ENCODE measurements at regions not wholly inside any gene's neighbourhood (a gene's known extent, or its start where the extent isn't known, plus 50 kb on each side); places are given as distances from the start of the nearest gene placed in this dataset.
"Not testable (repeated sequence)": the region's sequence is repeated elsewhere in the genome, so short reads cannot be mapped to it uniquely, and the experiment has no call there.

DNA sequence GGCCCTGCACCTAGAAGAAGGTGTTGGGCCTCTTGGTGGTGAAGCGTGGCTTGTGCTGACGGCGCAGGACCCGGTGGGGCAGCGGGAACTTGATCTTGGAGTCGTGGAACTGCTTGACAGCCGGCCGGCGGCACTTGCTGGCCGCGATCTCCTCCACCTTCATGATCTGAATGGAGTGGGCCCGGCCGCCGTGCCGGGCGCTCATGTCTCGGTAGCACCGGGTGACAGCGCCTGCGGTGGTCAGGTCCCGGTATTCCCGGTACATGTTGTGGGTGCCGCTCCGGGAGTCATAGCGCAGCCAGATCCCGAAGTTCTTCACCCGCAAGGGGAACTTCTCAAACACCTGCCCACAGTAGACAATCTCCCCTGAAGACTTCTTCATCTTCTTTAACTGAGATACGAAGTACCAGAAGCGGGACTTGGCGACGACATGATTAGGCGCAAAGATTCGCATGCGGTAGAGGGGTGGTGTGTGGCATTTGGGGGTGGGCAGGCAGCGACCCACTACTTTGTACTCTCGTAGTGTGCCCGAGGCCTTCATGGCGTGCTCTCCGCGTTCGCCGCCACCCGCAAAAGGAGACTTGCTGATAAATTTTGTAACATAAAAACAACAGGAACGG, 92.1 kb upstream of the MSH6 start:
- DNase-seq (ENCODE audit: low spot score) = not testable (repeated sequence)

DNA sequence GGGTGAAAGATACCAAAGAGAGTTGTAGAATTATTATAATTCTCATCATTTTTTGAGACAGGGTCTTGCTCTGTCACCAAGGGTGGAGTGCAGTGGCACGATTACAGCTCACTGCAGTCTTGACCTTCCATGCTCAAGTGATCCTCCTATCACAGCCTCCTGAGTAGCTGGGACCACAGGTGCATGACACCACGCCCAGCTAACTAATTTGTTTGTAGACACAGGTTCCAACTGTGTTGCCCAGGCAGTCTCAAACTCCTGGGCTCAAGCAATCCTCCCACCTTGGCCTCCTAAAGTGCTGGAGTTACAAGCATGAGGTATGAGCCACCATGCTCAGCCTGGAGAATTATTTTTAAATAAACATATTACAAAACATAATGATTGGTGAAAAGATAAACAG, 92.8 kb upstream of the MSH6 start:
- no peak for DNase-seq (ENCODE audit: low spot score)

DNA sequence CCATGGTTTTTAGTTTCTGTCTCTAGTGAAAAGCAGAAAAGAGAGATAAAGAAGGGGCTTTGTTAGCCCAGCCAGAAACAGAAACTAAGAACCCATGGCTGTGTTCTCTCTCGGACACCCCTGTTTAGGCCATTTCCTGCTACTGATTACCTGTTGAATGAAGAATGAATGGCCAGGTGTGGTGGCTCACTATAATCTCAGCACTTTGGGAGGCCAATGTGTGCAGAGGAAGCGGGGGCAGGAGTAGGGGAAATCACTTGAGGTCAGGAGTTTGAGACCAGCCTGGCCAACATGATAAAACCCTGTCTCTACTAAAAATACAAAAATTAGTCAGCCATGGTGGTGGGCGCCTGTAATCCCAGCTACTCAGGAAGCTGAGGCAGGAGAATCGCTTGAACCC, 93.8 kb upstream of the MSH6 start:
- not testable (repeated sequence) for DNase-seq (ENCODE audit: low spot score)

DNA sequence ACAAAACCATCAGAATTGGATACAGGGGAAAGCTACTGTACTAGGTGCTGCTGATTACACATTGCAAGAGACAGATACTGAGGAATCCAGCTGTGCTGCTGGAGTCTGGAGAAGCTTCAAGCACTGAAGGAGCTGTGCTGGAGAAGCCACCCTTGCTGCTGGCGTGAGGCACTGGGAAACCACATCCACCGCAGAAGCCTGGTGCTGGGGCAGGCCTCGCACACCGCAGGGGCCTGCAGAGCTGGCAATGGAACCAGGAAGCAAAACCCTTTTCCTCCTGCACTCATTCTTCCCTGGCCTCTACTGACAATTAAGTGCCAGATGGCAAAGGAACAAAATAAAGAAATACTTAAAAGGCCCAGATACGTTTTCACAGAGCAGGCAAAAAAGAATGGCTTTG, 94.4 kb upstream of the MSH6 start:
- no peak for DNase-seq (ENCODE audit: low spot score)

DNA sequence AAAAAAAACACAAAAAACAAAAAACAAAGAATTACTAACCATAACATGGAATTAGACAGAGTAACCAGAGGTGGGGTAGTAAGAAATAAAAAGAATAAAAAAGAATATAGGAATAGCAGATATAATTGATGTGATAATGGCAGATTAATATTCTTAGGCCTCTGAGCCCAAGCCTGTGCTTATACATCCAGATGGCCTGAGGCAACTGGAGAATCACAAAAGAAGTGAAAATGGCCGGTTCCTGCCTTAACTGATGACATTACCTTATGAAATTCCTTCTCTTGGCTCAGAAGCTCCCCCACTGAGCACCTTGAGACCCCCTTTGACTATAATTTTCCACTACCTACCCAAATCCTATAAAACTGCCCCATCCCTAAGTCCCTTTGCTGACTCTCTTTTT, 95.1 kb upstream of the MSH6 start:
- no peak for DNase-seq (ENCODE audit: low spot score)

DNA sequence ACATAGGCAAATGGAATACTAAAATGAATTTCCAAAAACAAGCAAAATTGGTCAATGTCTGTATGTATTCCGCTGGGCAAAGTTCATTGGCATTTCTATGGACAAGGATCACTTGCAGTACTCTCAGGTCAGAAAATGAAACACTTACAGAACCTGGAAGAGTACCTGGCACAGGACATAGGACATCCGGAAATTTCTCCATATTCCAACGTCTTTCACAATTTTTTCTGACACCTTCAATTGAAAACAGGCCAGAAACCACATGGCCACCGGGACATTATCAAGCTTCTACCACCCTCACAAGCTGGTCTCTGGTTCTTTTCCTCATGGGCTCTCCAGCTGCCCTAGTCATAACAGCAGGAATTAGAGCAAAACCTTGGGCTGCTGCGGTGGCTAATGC, 96.9 kb upstream of the MSH6 start:
- no peak for DNase-seq (ENCODE audit: low spot score)

DNA sequence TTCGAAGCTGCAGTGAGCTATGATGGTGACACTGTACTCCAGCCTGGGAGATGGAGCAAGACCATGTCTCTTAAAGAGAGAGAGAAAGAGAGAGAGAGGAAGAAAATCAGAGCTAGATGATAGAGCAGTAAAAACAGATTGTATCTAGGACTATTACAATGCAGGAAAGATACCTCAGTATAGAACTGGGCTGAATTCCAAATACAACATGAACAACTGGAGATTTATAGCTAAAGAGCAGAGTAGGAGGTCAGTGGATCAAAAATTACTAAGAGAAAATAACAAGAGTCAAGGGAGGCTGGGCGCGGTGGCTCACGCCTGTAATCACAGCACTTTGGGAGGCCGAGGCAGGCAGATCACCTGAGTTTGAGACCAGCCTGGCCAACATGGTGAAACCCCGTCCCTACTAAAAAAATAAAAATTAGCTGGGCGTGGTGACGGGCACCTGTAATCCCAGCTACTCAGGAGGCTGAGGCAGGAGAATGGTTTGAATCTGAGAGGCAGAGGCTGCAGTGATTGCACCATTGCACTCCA, 100.7 kb upstream of the MSH6 start:
- DNase-seq (ENCODE audit: low spot score) = no peak

DNA sequence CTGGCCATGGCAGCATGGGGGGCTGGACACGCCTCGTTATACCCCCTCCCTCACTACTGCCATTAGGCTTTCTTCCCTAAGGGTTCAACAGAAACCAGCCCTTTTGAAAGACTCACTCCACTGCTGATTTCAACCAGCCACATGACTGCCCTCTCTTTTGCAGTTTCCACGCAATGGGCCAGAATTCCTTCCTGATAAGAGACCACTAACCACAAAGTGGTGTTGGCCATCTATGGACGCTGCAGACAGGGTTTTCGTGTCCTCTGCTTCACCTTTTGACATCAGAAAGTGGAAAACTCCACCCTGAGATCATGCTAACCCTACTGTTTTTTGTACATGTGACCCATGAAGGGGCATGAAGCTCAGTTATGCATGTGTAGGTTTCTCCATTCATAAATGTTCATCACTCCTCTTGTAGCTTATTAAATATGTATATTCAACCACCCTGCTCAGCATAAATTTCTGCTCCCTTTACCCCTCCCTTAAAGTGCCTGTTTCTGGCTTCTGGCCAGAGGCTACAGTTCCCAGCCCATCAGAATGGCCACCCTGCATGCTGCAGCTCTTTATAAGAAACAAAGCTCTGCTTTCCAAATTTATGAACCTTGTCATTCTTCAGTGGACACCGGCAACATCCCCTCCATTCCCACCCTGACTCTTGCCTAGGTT, 105.6 kb upstream of the KCNK12 start:
- no peak for DNase-seq (ENCODE audit: low spot score)

DNA sequence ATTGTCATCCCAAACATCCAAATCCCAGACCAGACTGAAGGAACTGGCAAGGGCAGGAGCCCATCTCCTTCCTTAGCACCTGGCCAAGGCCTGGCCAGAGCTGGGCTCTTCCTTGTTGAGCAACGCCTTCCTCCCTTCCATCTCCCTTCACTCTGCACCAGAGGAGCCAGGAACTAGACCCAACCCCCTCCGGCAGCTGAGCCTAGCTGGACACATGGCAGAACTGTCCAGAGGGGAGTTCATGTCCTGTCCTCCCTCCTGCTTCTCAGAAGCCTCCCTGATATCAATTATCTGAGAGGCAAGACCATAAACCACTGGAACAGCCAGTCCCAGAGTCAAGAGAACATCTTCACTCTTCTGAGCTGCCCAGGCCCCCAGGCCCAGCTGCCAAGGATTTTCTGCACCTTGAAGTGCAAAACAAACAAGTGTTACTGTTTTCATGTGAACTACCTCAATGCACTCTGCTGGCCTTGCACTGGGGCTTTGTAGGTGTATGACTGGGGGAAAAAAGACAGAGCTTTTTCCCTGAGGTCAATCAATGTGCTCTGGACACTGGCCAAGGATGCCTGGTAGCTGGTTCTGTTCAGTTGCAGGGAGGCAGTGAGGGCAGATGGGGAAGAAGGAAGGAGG, 104.5 kb upstream of the KCNK12 start:
- DNase-seq (ENCODE audit: low spot score) = no peak

DNA sequence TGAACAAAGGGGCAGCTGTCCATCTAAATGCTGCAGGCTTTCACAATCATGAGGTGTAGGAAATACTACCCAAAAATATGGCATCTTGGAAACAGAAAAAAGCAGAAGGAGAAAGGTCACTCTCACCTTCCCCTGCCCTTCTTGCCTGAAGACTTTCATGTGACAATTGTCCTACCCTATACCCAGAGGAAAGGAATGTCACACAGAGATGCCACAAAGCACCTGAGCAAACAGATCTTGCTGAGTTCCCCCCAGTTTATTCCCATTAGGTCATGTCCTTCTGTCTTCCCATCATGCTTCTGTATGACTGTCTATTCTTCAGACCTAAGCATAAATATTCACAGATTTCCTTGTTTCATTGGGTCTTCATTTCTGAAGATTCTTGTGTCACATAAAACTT, 95.5 kb upstream of the KCNK12 start:
- DNase-seq (ENCODE audit: low spot score) = no peak

DNA sequence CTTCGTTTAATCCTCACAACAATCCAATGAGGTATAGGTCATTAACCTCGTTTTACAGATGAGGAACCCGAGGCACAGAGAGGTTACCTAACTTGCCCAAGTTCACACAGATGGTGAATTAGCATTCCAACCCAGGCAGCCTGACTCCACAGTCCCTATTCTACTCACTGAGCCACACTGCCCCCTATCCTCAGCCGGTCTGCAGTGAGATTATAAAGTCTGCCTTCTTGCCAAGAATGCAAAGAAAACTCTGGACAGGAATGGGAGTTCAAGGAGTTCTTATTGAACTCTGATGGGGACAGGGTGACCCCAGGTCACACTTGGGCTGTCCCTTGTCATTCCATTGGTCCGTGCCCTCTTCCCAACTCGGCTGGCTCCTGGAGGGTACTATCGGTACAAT, 94.0 kb upstream of the KCNK12 start:
- peak; percentile 12 for DNase-seq (ENCODE audit: low spot score)

DNA sequence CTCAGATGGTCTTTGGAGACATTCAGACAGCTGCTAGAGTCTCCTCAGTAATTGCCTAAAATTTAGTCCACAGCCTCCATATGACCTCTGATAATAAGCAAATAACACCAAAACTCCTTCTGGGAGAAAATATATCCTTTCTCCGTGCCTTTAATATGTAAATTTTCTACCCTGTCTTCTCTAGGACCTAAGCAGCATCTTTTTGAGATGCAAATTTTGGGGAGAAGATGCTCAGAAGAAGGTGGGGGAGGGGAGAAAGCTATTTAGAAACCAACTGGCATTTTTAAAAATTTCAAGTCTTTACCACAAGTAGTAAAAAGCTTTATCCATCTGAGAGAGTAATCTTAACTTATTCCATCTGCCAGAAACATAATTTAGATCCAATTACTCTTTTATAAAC, 91.8 kb upstream of the KCNK12 start:
- DNase-seq (ENCODE audit: low spot score) = no peak

DNA sequence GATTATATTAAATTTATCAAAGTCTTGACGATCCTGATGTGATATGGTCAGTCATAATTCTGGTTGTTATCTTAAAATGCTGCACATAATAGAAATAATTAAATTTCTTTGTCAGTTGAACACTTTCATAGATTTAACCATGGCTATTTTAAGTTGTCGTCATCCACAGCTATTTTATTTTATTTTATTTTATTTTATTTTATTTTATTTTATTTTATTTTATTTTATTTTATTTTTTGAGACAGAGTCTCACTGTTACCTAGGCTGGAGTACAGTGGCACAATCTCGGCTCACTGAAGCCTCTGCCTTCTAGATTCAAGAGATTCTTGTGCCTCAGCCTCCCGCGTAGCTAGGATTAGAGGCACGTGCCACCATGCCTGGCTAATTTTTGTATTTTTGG, 90.5 kb upstream of the KCNK12 start:
- no peak for DNase-seq (ENCODE audit: low spot score)

DNA sequence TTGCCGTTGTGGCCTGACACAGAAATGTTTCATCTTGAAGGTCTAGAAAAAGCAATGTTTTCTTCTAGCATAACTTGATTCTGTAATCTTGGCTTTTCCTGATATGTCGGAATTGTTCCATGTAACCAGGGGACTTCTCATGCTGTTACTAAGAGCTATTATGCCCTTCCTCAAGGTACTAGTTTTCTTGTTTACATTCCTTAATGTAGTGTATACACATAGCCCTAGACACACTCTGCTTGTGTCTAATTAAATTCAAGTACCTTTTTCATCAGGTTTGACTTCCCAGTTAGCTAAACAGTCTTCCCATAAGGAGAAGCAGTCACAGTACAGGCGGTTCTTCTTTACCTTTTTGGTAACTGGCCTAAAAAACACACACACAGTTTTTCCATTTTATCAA, 89.4 kb upstream of the KCNK12 start:
- DNase-seq (ENCODE audit: low spot score) = no peak

DNA sequence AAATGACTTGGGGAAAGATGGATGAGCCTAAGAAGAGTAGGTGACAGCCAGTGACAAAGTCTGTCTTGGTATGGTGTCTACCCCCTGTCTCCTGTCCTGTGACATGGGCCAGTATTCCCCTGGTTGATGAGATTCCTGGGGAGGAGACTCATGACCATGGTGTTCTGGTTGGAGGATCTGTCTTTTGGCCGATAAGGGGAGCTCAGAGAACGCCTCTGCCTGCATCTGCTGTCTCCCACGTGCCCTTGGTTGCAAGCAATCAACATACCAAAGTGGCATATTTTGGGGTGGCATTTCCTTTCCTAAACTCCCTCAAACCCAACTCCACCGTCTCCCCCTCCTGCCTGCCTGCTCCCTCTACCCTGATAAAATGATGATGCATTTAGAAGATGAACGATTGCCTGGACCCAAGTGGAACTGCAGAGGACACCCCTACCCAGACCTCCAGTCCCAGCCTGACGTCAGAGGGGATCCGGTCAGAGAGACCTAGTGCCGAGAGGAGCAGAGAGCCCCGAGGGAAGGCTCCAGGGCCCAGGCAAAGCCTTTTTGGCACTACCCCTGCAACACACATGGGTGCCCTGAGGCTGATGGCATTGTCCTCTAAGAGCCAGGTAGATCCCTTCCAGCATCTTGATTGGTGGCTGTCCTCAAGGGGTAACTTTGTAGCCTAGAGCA, 88.0 kb upstream of the KCNK12 start:
- DNase-seq (ENCODE audit: low spot score) = no peak

DNA sequence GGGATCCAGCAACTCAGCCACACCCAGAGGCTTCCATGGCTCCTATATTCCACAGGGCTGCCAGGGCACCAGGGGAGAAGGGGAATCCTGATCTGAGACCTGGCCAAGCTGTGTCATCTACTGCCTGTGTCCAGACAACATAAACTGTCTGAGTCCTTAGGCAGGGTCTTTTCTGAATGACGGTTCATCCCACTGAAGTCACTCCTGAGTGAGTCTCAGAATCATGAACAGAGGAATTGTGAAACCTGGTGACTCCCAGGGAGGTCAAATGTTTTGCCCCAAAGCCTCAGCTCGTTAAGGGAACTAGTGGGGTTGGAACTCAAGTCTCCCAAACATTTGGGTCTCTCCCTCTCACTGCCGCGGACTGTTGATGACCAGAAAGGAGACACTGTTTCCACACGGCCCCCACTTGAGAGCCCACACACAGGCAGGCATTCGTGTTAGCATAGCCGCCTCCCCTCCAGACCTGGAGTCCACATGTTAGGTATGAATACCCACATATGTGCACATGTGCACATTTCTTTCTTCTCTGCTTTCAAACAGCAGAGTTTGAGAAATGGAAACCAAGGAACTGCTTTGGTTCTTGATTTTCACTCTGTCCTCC, 87.2 kb upstream of the KCNK12 start:
- no peak for DNase-seq (ENCODE audit: low spot score)

DNA sequence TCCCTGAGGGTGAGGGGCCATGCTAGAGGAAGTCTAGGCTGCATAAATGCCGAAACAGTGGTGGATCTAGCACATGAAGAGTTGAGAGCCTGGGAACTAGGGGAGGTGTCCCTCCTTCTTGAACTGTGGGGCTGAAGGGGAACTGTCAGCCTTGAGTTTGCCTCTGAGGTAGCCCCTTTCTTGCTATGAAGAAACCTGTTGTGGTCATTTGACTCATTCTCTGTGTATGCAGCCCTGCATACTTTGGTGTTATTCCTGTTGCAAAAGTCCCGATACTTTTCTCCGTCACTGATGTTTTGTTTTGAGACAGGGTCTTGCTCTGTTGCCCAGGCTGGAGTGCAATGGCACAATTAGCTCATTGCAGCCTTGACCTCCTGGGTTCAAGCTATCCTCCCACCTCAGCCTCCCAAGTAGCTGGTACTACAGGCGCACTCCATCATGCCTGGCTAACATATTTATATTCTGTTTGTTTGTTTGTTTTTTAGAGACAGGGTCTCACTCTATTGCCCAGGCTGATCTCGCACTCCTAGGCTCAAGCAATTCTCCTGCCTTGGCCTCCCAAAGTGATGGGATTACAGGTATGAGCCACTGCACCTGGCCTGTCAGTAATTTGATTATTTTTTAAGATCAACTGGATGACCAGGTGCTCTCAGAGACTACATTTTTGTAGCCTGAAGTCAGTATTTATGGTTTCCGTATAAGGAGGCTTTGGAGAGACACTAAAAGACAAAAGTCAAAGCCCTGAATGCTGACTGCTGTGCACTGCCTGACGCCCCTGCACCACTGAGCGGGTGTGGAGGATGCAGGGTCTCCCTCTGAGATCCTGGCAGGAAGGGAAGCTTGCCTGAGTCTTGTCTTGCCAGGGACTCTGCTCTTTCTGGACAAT, 86.2 kb upstream of the KCNK12 start:
- DNase-seq (ENCODE audit: low spot score) = no peak

DNA sequence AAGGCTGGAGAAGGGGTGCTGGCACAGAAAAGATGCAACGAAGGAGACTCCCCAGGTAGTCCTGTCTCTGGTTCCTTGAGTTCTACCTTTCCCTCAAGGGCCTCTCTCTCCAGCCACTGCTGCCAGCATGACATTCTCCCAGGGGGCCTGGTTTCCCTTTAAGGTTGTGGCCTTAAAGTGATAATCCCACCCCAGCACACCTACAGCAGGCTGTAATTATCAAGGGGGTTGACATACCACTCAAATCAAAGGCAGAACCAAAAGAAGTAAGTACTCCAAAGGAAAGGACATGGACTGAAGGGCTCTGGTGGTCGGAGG, 84.7 kb upstream of the KCNK12 start:
- DNase-seq (ENCODE audit: low spot score) = no peak

DNA sequence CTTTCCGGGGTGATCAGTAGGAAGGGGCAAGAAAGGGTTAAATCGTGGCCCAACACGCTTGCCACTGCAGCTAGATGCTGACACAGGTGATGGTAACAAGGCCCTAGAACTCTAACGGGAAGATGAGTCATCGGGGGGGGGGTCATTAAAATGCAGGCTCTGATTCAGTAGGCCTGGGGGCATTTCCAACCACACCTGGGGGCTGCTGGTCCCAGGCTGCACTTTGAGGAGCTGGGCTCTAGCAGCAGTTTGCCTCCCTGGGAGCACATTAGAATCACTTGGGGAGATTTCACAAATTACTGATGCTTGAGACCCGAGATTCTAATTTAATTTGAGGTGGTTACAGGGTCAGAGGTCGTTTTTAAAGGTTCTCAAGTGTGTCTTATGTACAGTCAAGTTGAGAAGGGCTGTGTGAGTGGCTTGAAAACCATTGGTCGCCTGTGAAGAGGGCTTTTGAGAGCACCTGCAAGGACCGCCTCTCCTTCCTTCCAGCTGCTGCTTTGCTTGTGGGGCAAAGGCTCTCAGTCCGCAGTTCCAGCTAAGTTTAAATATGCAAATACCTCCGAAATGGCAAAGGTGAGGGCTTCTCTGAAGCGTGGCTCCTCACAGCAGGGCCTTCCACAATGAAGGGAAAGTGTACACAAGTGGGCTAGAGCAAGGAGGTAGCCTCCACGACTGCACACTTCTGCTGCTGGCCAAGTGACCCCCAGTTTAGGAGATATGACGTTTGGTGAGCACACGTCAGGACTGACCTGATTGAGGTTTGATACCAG, 84.2 kb upstream of the KCNK12 start:
- DNase-seq (ENCODE audit: low spot score) = no peak

DNA sequence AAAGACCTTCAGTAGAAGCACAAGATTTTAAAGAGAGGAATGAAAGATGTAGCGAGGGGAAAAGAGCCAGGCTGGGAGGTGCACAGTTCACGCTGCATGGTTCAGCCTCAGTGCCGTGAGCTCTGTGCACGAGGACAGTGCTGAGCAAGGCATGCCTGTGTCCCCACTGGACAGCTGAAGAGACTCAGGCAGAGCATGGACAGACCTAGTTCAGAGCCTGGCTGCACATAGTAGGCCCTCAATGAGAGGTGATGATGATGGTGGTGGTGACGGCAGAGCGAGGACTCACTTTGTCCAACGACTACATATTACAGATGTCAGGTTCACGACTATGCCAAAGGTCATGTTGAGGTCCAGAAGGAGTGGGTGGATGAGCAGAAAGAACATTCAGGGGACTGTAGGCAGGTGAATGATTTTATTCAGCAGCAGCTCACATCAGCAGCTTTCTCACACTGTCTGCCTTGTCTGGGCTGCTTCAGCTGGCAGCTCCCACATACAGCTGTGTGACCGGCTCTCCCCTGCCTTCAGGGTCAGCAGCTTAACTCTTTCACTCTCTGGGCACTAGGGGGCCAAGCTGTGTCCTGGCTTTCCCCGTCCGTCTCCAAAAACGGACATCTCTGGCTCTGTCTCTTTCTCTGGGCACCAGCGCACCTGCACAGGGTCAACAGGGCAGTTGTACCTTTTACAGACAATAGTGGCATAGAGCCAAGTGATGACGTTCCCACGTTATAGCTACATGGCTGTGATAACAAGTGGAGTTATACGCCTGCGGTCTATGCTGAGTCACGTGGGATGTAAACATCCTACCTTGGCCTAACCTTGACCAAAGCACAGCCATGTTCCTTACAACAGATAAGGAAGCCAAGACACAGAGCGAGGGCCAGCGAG, 83.4 kb upstream of the KCNK12 start:
- no peak for DNase-seq (ENCODE audit: low spot score)
